ENCODE measurements at regions not wholly inside any gene's neighbourhood (a gene's known extent, or its start where the extent isn't known, plus 50 kb on each side); places are given as distances from the start of the nearest gene placed in this dataset.

- intact Hi-C loops (cut with DNase I) = no loop called here
- ATAC-seq (no peak), DNase-seq (no peak)
- TF ChIP-seq, protein P1, sequence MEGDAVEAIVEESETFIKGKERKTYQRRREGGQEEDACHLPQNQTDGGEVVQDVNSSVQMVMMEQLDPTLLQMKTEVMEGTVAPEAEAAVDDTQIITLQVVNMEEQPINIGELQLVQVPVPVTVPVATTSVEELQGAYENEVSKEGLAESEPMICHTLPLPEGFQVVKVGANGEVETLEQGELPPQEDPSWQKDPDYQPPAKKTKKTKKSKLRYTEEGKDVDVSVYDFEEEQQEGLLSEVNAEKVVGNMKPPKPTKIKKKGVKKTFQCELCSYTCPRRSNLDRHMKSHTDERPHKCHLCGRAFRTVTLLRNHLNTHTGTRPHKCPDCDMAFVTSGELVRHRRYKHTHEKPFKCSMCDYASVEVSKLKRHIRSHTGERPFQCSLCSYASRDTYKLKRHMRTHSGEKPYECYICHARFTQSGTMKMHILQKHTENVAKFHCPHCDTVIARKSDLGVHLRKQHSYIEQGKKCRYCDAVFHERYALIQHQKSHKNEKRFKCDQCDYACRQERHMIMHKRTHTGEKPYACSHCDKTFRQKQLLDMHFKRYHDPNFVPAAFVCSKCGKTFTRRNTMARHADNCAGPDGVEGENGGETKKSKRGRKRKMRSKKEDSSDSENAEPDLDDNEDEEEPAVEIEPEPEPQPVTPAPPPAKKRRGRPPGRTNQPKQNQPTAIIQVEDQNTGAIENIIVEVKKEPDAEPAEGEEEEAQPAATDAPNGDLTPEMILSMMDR (IDR thresholded peaks at IDR 0.05) = no peak
- no peak for TF ChIP-seq POLR2A (IDR thresholded peaks at IDR 0.05)
- Histone ChIP-seq H3K27me3 (no peaks in the 10 kb centered on the region), H3K27ac (no peak overlapping the region), H3K4me1 (no peaks in the 10 kb centered on the region), H3K36me3 (no peaks in the 10 kb centered on the region), H3K9me3 (no peaks in the 10 kb centered on the region), H3K4me3 (no peak overlapping the region)
- WGBS (ENCODE audit: insufficient coverage, low coverage, low lambda C conversion rate, missing lambda C conversion rate) = 50% methylated on average over 1 of the region's 1 CpG
Measured at GRCh38 chr12:91511795-91512420, 329.3 kb upstream of the DCN start.

- intact Hi-C loops (cut with DNase I) = no loop called here
- Histone ChIP-seq H3K4me3 (no peak overlapping the region), H3K4me1 (no peaks in the 10 kb centered on the region), H3K27ac (no peak overlapping the region), H3K9me3 (no peaks in the 10 kb centered on the region), H3K36me3 (no peaks in the 10 kb centered on the region), H3K27me3 (no peaks in the 10 kb centered on the region)
- DNase-seq (no peak), ATAC-seq (no peak)
- WGBS (ENCODE audit: insufficient coverage, low coverage, low lambda C conversion rate, missing lambda C conversion rate) = 38% methylated on average over 1 of the region's 1 CpG
- TF ChIP-seq, protein P1 (IDR thresholded peaks at IDR 0.05) = no peak
- TF ChIP-seq POLR2A (IDR thresholded peaks at IDR 0.05) = no peak
Measured at GRCh38 chr12:91507754-91508153, 325.1 kb upstream of the DCN start.

DNA sequence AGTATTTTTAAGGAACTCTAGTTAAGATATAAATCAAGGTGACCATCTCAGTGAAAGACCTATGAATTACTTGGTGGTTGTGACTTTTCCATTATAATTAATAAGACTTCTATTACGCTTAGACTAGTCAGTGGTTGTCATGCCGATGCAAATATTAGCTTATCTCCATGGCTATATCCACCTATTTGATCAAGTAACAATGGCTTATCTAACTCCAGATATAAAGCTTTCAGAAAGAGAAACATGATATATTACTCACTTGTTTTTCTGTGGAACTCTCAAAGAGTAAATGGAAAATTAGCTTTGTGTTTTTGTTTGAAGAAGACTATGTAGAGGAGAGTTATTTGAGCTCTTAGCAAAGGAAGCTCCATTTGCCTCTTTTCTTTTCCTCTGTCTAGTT lies 323.8 kb upstream of the DCN start:
- TF ChIP-seq, protein P1 (IDR thresholded peaks at IDR 0.05) = no peak
- TF ChIP-seq POLR2A (IDR thresholded peaks at IDR 0.05) = no peak
- H3K27ac ChIP-seq = no peak overlapping the region
- DNase-seq (no peak), ATAC-seq (no peak)
- no peaks in the 10 kb centered on the region for H3K9me3 ChIP-seq
- intact Hi-C loops (cut with DNase I) = no loop called here
- H3K27me3 ChIP-seq = no peaks in the 10 kb centered on the region
- no peaks in the 10 kb centered on the region for H3K4me1 ChIP-seq
- 89% methylated on average over 2 of the region's 2 CpGs for WGBS (ENCODE audit: insufficient coverage, low coverage, low lambda C conversion rate, missing lambda C conversion rate)
- H3K4me3 ChIP-seq = no peak overlapping the region
- no peaks in the 10 kb centered on the region for H3K36me3 ChIP-seq

GRCh38 chr12:91505006-91505405 lies 322.4 kb upstream of the DCN start:
- DNase-seq = no peak
- Histone ChIP-seq H3K36me3 (no peaks in the 10 kb centered on the region), H3K9me3 (no peaks in the 10 kb centered on the region), H3K27me3 (no peaks in the 10 kb centered on the region), H3K4me1 (no peaks in the 10 kb centered on the region), H3K27ac (no peak overlapping the region), H3K4me3 (no peak overlapping the region)
- intact Hi-C loops (cut with DNase I) = no loop called here
- no peak for TF ChIP-seq POLR2A (IDR thresholded peaks at IDR 0.05)
- TF ChIP-seq, protein P1 (IDR thresholded peaks at IDR 0.05) = no peak
- ATAC-seq = no peak

- no peak for ATAC-seq
- WGBS (ENCODE audit: insufficient coverage, low coverage, low lambda C conversion rate, missing lambda C conversion rate) = 71% methylated on average over 4 of the region's 4 CpGs
- no peaks in the 10 kb centered on the region for H3K36me3 ChIP-seq
- no peaks in the 10 kb centered on the region for H3K4me1 ChIP-seq
- intact Hi-C loops (cut with DNase I) = no loop called here
- no peaks in the 10 kb centered on the region for H3K9me3 ChIP-seq
- no peak for DNase-seq
- H3K4me3 ChIP-seq = no peak overlapping the region
- no peaks in the 10 kb centered on the region for H3K27me3 ChIP-seq
- TF ChIP-seq, protein P1 (IDR thresholded peaks at IDR 0.05) = no peak
- TF ChIP-seq POLR2A (IDR thresholded peaks at IDR 0.05) = no peak
- no peak overlapping the region for H3K27ac ChIP-seq
Measured at GRCh38 chr12:91502208-91502607, 319.6 kb upstream of the DCN start.

Measured in right lobe of liver (tissue), 6 donors.